ENCODE measurements at regions not wholly inside any gene's neighbourhood (a gene's known extent, or its start where the extent isn't known, plus 50 kb on each side); places are given as distances from the start of the nearest gene placed in this dataset.
A peak's percentile ranks its signal among the peaks of the same experiment; 100 is the strongest.
"Not testable (repeated sequence)": the region's sequence is repeated elsewhere in the genome, so short reads cannot be mapped to it uniquely, and the experiment has no call there.

- in situ Hi-C loops (cut with MboI; ENCODE audit: low pct_unique_long_range_greater_than_20kb in 2 of 9, low sequenced_read_pairs in 9 of 9, unreplicated experiment in 9 of 9), result loop anchor here in 4 of 9 experiments (25.0 kb wide), 2 partner anchors 1438 to 1663 kb away; partner anchors contain the start of gene PTPRT (in 3 of the 4)
Observed at GRCh38 chr20:41748756-41749582, 130.8 kb upstream of the CHD6 start.

DNA sequence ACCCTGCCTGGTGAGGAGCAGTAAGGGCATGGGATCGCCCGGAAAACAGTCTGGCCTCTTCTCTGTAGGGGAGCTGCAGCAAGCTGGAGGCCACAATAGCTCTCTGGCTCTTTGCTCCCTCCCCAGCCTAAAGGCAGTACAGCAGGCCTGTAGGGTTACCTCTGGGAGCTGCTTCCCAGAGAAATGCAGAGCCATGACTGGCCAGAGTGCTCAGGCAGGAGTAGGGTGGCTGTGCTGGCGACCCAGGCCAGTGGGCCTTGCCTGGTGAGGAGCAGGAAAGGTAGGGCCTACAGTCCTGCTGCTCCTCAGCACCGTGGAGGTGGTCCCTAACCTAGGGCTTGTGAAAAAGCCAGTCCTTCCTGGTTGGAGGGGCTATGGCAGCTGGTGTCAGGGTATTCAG is 129.9 kb upstream of the CHD6 start:
- WGBS, 10 experiments, result 44% methylated on average over 3 of the region's 4 CpGs; no CpG with 5 or more reads in 9 of the 10 experiments
- in situ Hi-C loops (cut with MboI; ENCODE audit: low pct_unique_long_range_greater_than_20kb in 2 of 9, low sequenced_read_pairs in 9 of 9, unreplicated experiment in 9 of 9), result loop anchor here in 4 of 9 experiments (25.0 kb wide), 2 partner anchors 1439 to 1664 kb away; partner anchors contain the start of gene PTPRT (in 3 of the 4)
- Histone ChIP-seq H3K4me3 (no peak overlapping the region), H3K27ac (no peak overlapping the region), H3K4me1 (replicated peaks in 1 of 2) (no peaks in the 10 kb centered on the region)
- ATAC-seq (replicated peaks in 6 of 8), result no peak

More at GRCh38 chr20:41748756-41749582, 130.8 kb upstream of the CHD6 start:
- H3K4me3 ChIP-seq, result no peak overlapping the region
- H3K27ac ChIP-seq, result no peak overlapping the region
- no peaks in the 10 kb centered on the region for H3K4me1 ChIP-seq (replicated peaks in 1 of 2)
- 6 to 100% (median 41%) methylated on average over 1 to 5 of the region's 7 CpGs; no CpG with 5 or more reads in 2 of the 10 experiments for WGBS, 10 experiments
- ATAC-seq (replicated peaks in 6 of 8), result no peak

DNA sequence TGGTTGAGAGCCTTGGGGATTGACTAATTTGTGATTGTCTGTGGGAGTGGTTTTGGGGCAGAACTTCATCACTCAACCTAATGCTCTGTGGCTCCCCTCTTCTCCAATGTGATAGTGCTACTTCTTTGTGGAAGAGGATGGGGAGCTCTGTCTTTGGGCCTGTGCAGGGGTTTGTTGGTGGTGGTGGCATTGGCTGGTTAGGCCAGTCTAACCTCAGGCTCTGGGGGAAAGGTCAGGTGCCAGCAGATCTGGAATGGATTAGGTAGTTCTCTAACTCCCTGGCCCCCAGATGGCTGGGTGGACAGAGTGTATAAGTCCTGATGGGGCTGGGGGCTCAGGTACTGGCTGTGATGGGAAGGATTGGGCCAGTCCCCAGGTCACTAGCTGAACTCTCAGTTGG is 129.0 kb upstream of the CHD6 start:
- Histone ChIP-seq H3K4me1 (replicated peaks in 1 of 2) (no peaks in the 10 kb centered on the region), H3K4me3 (no peak overlapping the region), H3K27ac (no peak overlapping the region)
- ATAC-seq (replicated peaks in 6 of 8), result no peak
- in situ Hi-C loops (cut with MboI; ENCODE audit: low pct_unique_long_range_greater_than_20kb in 2 of 9, low sequenced_read_pairs in 9 of 9, unreplicated experiment in 9 of 9), result loop anchor here in 4 of 9 experiments (25.0 kb wide), 2 partner anchors 1440 to 1665 kb away; partner anchors contain the start of gene PTPRT (in 3 of the 4)

GRCh38 chr20:41746635-41747034 is 128.5 kb upstream of the CHD6 start:
- no peak overlapping the region for H3K4me3 ChIP-seq
- in situ Hi-C loops (cut with MboI; ENCODE audit: low pct_unique_long_range_greater_than_20kb in 2 of 9, low sequenced_read_pairs in 9 of 9, unreplicated experiment in 9 of 9), result loop anchor here in 4 of 9 experiments (25.0 kb wide), 2 partner anchors 1441 to 1666 kb away; partner anchors contain the start of gene PTPRT (in 3 of the 4)
- 33% methylated on average over 1 of the region's 1 CpG; no CpG with 5 or more reads in 9 of the 10 experiments for WGBS, 10 experiments
- H3K27ac ChIP-seq, result no peak overlapping the region
- H3K4me1 ChIP-seq (replicated peaks in 1 of 2), result no peaks in the 10 kb centered on the region
- ATAC-seq (replicated peaks in 6 of 8), result no peak

GRCh38 chr20:41738604-41739206 is 120.5 kb upstream of the CHD6 start:
- no peak overlapping the region for H3K4me3 ChIP-seq

DNA sequence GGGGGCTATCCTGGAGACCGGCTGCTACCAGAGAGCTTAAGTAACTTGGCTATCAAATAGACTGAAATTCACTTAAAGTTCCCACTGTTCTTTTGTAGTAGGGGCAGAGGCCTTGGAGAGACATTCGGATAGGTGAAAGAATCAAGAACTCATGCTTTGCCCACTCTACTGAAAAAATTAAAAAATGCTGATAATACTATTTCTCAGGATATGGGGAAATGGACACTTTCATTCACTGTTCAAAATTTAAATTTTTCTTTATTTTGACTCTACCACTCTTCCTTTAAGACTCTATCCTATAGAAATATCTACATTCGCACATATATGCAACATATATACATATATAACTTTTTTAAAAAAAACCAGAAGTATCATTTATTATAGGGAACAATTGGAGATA is 117.8 kb upstream of the CHD6 start:
- no peak for ATAC-seq (replicated peaks in 6 of 8)
- WGBS, 10 experiments, result 13 to 100% (median 79%) methylated on average over 1 to 3 of the region's 3 CpGs
- no peak overlapping the region for H3K27ac ChIP-seq
- H3K4me1 ChIP-seq (replicated peaks in 1 of 2), result no peaks in the 10 kb centered on the region
- no peak overlapping the region for H3K4me3 ChIP-seq
- in situ Hi-C loops (cut with MboI; ENCODE audit: low pct_unique_long_range_greater_than_20kb in 2 of 9, low sequenced_read_pairs in 9 of 9, unreplicated experiment in 9 of 9), result loop anchor here in 4 of 9 experiments (25.0 kb wide), 2 partner anchors 1451 to 1676 kb away; partner anchors contain the start of gene PTPRT (in 3 of the 4)

More at GRCh38 chr20:41738604-41739206, 120.5 kb upstream of the CHD6 start:
- Histone ChIP-seq H3K27ac (no peak overlapping the region), H3K4me1 (replicated peaks in 1 of 2) (no peaks in the 10 kb centered on the region)
- WGBS, 10 experiments, result 0 to 28% (median 9%) methylated on average over 2 to 6 of the region's 6 CpGs; no CpG with 5 or more reads in 2 of the 10 experiments
- peak; percentile 65 to 91 (median 80) for ATAC-seq (replicated peaks in 6 of 8)
- in situ Hi-C loops (cut with MboI; ENCODE audit: low pct_unique_long_range_greater_than_20kb in 2 of 9, low sequenced_read_pairs in 9 of 9, unreplicated experiment in 9 of 9), result loop anchor here in 4 of 9 experiments (25.0 kb wide), 2 partner anchors 1449 to 1674 kb away; partner anchors contain the start of gene PTPRT (in 3 of the 4)

DNA sequence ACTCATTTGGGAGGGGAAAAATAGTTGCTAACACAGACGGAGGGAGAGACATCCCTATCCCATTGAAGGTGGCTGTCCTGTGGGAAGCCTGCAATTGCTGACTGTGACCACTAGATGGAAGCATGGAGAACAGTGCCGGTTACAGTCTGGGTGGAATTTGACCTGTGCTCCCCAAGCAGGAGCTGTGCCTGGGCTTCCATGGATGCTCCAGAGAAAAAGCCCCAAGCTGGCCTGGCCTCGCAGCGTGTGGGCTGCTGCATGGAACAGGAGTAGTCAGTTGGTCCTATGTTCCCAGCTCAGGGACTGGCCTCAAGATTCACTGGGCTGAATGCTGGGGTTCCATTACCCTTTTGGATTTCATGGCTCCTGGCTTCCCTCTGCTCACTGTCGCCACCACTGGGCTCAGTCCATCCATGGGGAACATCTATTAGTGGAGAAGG is 116.3 kb upstream of the CHD6 start:
- Histone ChIP-seq H3K4me3 (no peak overlapping the region), H3K27ac (no peak overlapping the region), H3K4me1 (replicated peaks in 1 of 2) (no peaks in the 10 kb centered on the region)
- WGBS, 10 experiments, result 0 to 60% (median 38%) methylated on average over 1 to 3 of the region's 5 CpGs; no CpG with 5 or more reads in 3 of the 10 experiments
- in situ Hi-C loops (cut with MboI; ENCODE audit: low pct_unique_long_range_greater_than_20kb in 2 of 9, low sequenced_read_pairs in 9 of 9, unreplicated experiment in 9 of 9), result loop anchor here in 4 of 9 experiments (25.0 kb wide), 2 partner anchors 1453 to 1678 kb away; partner anchors contain the start of gene PTPRT (in 3 of the 4)
- peak in 4 of 8 experiments; percentile 33 to 88 (median 80) for ATAC-seq (replicated peaks in 6 of 8)

GRCh38 chr20:41733151-41733550 is 115.0 kb upstream of the CHD6 start:
- H3K4me1 ChIP-seq (replicated peaks in 1 of 2), result no peaks in the 10 kb centered on the region
- H3K4me3 ChIP-seq, result no peak overlapping the region
- H3K27ac ChIP-seq, result no peak overlapping the region
- WGBS, 10 experiments, result 8 to 83% (median 44%) methylated on average over 1 to 5 of the region's 5 CpGs; no CpG with 5 or more reads in 2 of the 10 experiments
- in situ Hi-C loops (cut with MboI; ENCODE audit: low pct_unique_long_range_greater_than_20kb in 2 of 9, low sequenced_read_pairs in 9 of 9, unreplicated experiment in 9 of 9), result loop anchor here in 4 of 9 experiments (25.0 kb wide), 2 partner anchors 1454 to 1679 kb away; partner anchors contain the start of gene PTPRT (in 3 of the 4)
- no peak for ATAC-seq (replicated peaks in 6 of 8)

DNA sequence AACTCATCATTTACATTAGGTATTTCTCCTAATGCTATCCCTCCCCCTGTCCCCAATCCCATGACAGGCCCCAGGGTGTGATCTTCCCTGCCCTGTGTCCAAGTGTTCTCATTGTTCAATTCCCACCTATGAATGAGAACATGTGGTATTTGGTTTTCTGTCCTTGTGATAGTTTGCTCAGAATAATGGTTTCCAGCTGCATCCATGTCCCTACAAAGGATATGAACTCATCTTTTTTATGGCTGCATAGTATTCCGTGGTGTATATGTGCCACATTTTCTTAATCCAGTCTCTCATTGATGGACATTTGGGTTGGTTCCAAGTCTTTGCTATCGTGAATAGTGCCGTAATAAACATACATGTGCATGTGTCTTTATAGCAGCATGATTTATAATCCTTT is 113.0 kb upstream of the CHD6 start:
- 0 to 100% (median 55%) methylated on average over 1 to 3 of the region's 3 CpGs; no CpG with 5 or more reads in 2 of the 10 experiments for WGBS, 10 experiments
- not testable (repeated sequence) for H3K4me1 ChIP-seq (replicated peaks in 1 of 2); ATAC-seq (replicated peaks in 6 of 8); H3K4me3 ChIP-seq; H3K27ac ChIP-seq
- in situ Hi-C loops (cut with MboI; ENCODE audit: low pct_unique_long_range_greater_than_20kb in 2 of 9, low sequenced_read_pairs in 9 of 9, unreplicated experiment in 9 of 9), result loop anchor here in 4 of 9 experiments (25.0 kb wide), 2 partner anchors 1456 to 1681 kb away; partner anchors contain the start of gene PTPRT (in 3 of the 4)

- not testable (repeated sequence) for H3K27ac ChIP-seq; H3K4me1 ChIP-seq (replicated peaks in 1 of 2); H3K4me3 ChIP-seq; ATAC-seq (replicated peaks in 6 of 8)
- in situ Hi-C loops (cut with MboI; ENCODE audit: low pct_unique_long_range_greater_than_20kb in 2 of 9, low sequenced_read_pairs in 9 of 9, unreplicated experiment in 9 of 9), result loop anchor here in 4 of 9 experiments (25.0 kb wide), 2 partner anchors 1460 to 1685 kb away; partner anchors contain the start of gene PTPRT (in 3 of the 4)
- 52 to 84% (median 71%) methylated on average over 2 to 5 of the region's 6 CpGs; no CpG with 5 or more reads in 3 of the 10 experiments for whole genome bisulfite sequencing, 10 experiments
Observed at GRCh38 chr20:41727681-41728080, 109.5 kb upstream of the CHD6 start.

GRCh38 chr20:41726727-41727126 is 108.5 kb upstream of the CHD6 start:
- no peak overlapping the region for H3K4me3 ChIP-seq
- 0 to 60% (median 23%) methylated on average over 1 to 4 of the region's 4 CpGs; no CpG with 5 or more reads in 6 of the 10 experiments for WGBS, 10 experiments
- in situ Hi-C loops (cut with MboI; ENCODE audit: low pct_unique_long_range_greater_than_20kb in 2 of 9, low sequenced_read_pairs in 9 of 9, unreplicated experiment in 9 of 9), result loop anchor here in 4 of 9 experiments (25.0 kb wide), 2 partner anchors 1461 to 1686 kb away; partner anchors contain the start of gene PTPRT (in 3 of the 4)
- H3K27ac ChIP-seq, result no peak overlapping the region
- H3K4me1 ChIP-seq (replicated peaks in 1 of 2), result no peaks in the 10 kb centered on the region
- ATAC-seq (replicated peaks in 6 of 8), result no peak

- Histone ChIP-seq H3K27ac (no peak overlapping the region), H3K4me1 (replicated peaks in 1 of 2) (no peaks in the 10 kb centered on the region), H3K4me3 (no peak overlapping the region)
- WGBS, 10 experiments, result 60 to 90% (median 67%) methylated on average over 1 to 4 of the region's 4 CpGs; no CpG with 5 or more reads in 3 of the 10 experiments
- ATAC-seq (replicated peaks in 6 of 8), result no peak
- in situ Hi-C loops (cut with MboI; ENCODE audit: low pct_unique_long_range_greater_than_20kb in 2 of 9, low sequenced_read_pairs in 9 of 9, unreplicated experiment in 9 of 9), result no loop called here
Observed at GRCh38 chr20:41719151-41719550, 101.0 kb upstream of the CHD6 start.
